ENCODE measurements at regions not wholly inside any gene's neighbourhood (a gene's known extent, or its start where the extent isn't known, plus 50 kb on each side); places are given as distances from the start of the nearest gene placed in this dataset.
"Not testable (repeated sequence)": the region's sequence is repeated elsewhere in the genome, so short reads cannot be mapped to it uniquely, and the experiment has no call there.

GRCh38 chr6:85015396-85015990, 251.1 kb upstream of the TBX18 start:
- Mint-ChIP-seq H3K4me1 (ENCODE audit: low read depth) (no peaks in the 10 kb centered on the region), H3K36me3 (ENCODE audit: low read depth) (no peaks in the 10 kb centered on the region), H3K27me3 (ENCODE audit: low read depth) (no peaks in the 10 kb centered on the region), H3K9me3 (peaks cover 3% of the 10 kb centered on the region), H3K27ac (no peak overlapping the region), H3K4me3 (no peak overlapping the region)

- Mint-ChIP-seq H3K4me1 (ENCODE audit: low read depth) (no peaks in the 10 kb centered on the region), H3K27ac (no peak overlapping the region), H3K9me3 (peaks cover 3% of the 10 kb centered on the region), H3K4me3 (no peak overlapping the region), H3K36me3 (ENCODE audit: low read depth) (no peaks in the 10 kb centered on the region), H3K27me3 (ENCODE audit: low read depth) (no peaks in the 10 kb centered on the region)
These were observed 246.5 kb upstream of the TBX18 start for GRCh38 chr6:85010865-85011264.

GRCh38 chr6:85008296-85009009, 244.1 kb upstream of the TBX18 start:
- Mint-ChIP-seq H3K4me1 (ENCODE audit: low read depth) (no peaks in the 10 kb centered on the region), H3K27ac (no peak overlapping the region), H3K4me3 (no peak overlapping the region), H3K9me3 (peaks cover under 1% of the 10 kb centered on the region), H3K36me3 (ENCODE audit: low read depth) (no peaks in the 10 kb centered on the region), H3K27me3 (ENCODE audit: low read depth) (no peaks in the 10 kb centered on the region)

GRCh38 chr6:85006362-85006761, 242.0 kb upstream of the TBX18 start:
- no peak overlapping the region for H3K4me3 Mint-ChIP-seq
- no peaks in the 10 kb centered on the region for H3K9me3 Mint-ChIP-seq
- no peaks in the 10 kb centered on the region for H3K36me3 Mint-ChIP-seq (ENCODE audit: low read depth)
- no peak overlapping the region for H3K27ac Mint-ChIP-seq
- H3K27me3 Mint-ChIP-seq (ENCODE audit: low read depth) = no peaks in the 10 kb centered on the region
- no peaks in the 10 kb centered on the region for H3K4me1 Mint-ChIP-seq (ENCODE audit: low read depth)

- H3K36me3 Mint-ChIP-seq (ENCODE audit: low read depth) = no peaks in the 10 kb centered on the region
- no peaks in the 10 kb centered on the region for H3K9me3 Mint-ChIP-seq
- no peaks in the 10 kb centered on the region for H3K27me3 Mint-ChIP-seq (ENCODE audit: low read depth)
- no peak overlapping the region for H3K4me3 Mint-ChIP-seq
- no peaks in the 10 kb centered on the region for H3K4me1 Mint-ChIP-seq (ENCODE audit: low read depth)
- no peak overlapping the region for H3K27ac Mint-ChIP-seq
These were observed 241.1 kb upstream of the TBX18 start for GRCh38 chr6:85005494-85005893.

- Mint-ChIP-seq H3K4me3 (no peak overlapping the region), H3K27ac (no peak overlapping the region), H3K27me3 (ENCODE audit: low read depth) (no peaks in the 10 kb centered on the region), H3K36me3 (ENCODE audit: low read depth) (no peaks in the 10 kb centered on the region), H3K9me3 (no peaks in the 10 kb centered on the region), H3K4me1 (ENCODE audit: low read depth) (no peaks in the 10 kb centered on the region)
These were observed 240.1 kb upstream of the TBX18 start for GRCh38 chr6:85004361-85004995.

- Mint-ChIP-seq H3K4me3 (no peak overlapping the region), H3K9me3 (no peaks in the 10 kb centered on the region), H3K27ac (no peak overlapping the region), H3K27me3 (ENCODE audit: low read depth) (no peaks in the 10 kb centered on the region), H3K4me1 (ENCODE audit: low read depth) (no peaks in the 10 kb centered on the region), H3K36me3 (ENCODE audit: low read depth) (no peaks in the 10 kb centered on the region)
These were observed 238.4 kb upstream of the TBX18 start for GRCh38 chr6:85002847-85003246.

- no peak overlapping the region for H3K4me3 Mint-ChIP-seq
- H3K36me3 Mint-ChIP-seq (ENCODE audit: low read depth) = no peaks in the 10 kb centered on the region
- no peaks in the 10 kb centered on the region for H3K9me3 Mint-ChIP-seq
- no peak overlapping the region for H3K27ac Mint-ChIP-seq
- H3K4me1 Mint-ChIP-seq (ENCODE audit: low read depth) = no peaks in the 10 kb centered on the region
- no peaks in the 10 kb centered on the region for H3K27me3 Mint-ChIP-seq (ENCODE audit: low read depth)
These were observed 235.6 kb upstream of the TBX18 start for GRCh38 chr6:85000001-85000400.

- H3K27me3 Mint-ChIP-seq (ENCODE audit: low read depth) = no peaks in the 10 kb centered on the region
These were observed 233.8 kb upstream of the TBX18 start for GRCh38 chr6:84998223-84998622.

GRCh38 chr6:84988766-84989165, 224.4 kb upstream of the TBX18 start:
- not testable (repeated sequence) for H3K27me3 Mint-ChIP-seq (ENCODE audit: low read depth); H3K4me3 Mint-ChIP-seq; H3K36me3 Mint-ChIP-seq (ENCODE audit: low read depth); H3K27ac Mint-ChIP-seq; H3K4me1 Mint-ChIP-seq (ENCODE audit: low read depth)
- peaks cover 42% of the 10 kb centered on the region for H3K9me3 Mint-ChIP-seq

More at GRCh38 chr6:84998223-84998622, 233.8 kb upstream of the TBX18 start:
- Mint-ChIP-seq H3K36me3 (ENCODE audit: low read depth) (no peaks in the 10 kb centered on the region), H3K4me1 (ENCODE audit: low read depth) (no peaks in the 10 kb centered on the region), H3K4me3 (no peak overlapping the region), H3K9me3 (peaks cover 1% of the 10 kb centered on the region), H3K27ac (no peak overlapping the region)

GRCh38 chr6:84985490-84985889, 221.1 kb upstream of the TBX18 start:
- not testable (repeated sequence) for H3K27me3 Mint-ChIP-seq (ENCODE audit: low read depth); H3K4me3 Mint-ChIP-seq; H3K4me1 Mint-ChIP-seq (ENCODE audit: low read depth); H3K27ac Mint-ChIP-seq; H3K36me3 Mint-ChIP-seq (ENCODE audit: low read depth)
- H3K9me3 Mint-ChIP-seq = peaks cover 33% of the 10 kb centered on the region

GRCh38 chr6:84979541-84979940, 215.1 kb upstream of the TBX18 start:
- Mint-ChIP-seq H3K36me3 (ENCODE audit: low read depth) (no peaks in the 10 kb centered on the region), H3K4me1 (ENCODE audit: low read depth) (no peaks in the 10 kb centered on the region), H3K27me3 (ENCODE audit: low read depth) (no peaks in the 10 kb centered on the region)

GRCh38 chr6:84977363-84977705, 212.9 kb upstream of the TBX18 start:
- Mint-ChIP-seq H3K4me3 (no peak overlapping the region), H3K36me3 (ENCODE audit: low read depth) (no peaks in the 10 kb centered on the region), H3K27ac (no peak overlapping the region), H3K9me3 (peaks cover 9% of the 10 kb centered on the region), H3K4me1 (ENCODE audit: low read depth) (no peaks in the 10 kb centered on the region), H3K27me3 (ENCODE audit: low read depth) (no peaks in the 10 kb centered on the region)

More at GRCh38 chr6:84979541-84979940, 215.1 kb upstream of the TBX18 start:
- peaks cover 10% of the 10 kb centered on the region for H3K9me3 Mint-ChIP-seq
- H3K4me3 Mint-ChIP-seq = no peak overlapping the region
- H3K27ac Mint-ChIP-seq = no peak overlapping the region

GRCh38 chr6:84976526-84977362, 212.3 kb upstream of the TBX18 start:
- Mint-ChIP-seq H3K4me1 (ENCODE audit: low read depth) (no peaks in the 10 kb centered on the region), H3K4me3 (no peak overlapping the region), H3K27ac (no peak overlapping the region), H3K9me3 (peaks cover 9% of the 10 kb centered on the region), H3K27me3 (ENCODE audit: low read depth) (no peaks in the 10 kb centered on the region), H3K36me3 (ENCODE audit: low read depth) (no peaks in the 10 kb centered on the region)
